K562 (cell line): ENCODE measurements at regions not wholly inside any gene's neighbourhood (a gene's known extent, or its start where the extent isn't known, plus 50 kb on each side); places are given as distances from the start of the nearest gene placed in this dataset.
A peak's percentile ranks its signal among the peaks of the same experiment; 100 is the strongest.

ENCODE experiments used
- CBX1 ChIP-seq: sonication (generic); IDR thresholded peaks from 2 replicates; pipeline ENCODE4 v1.6.1; 2016; ENCODE audit warnings: antibody characterized with exemption, low read depth, mild to moderate bottlenecking
- E2F1 ChIP-seq: sonication (generic); formaldehyde crosslinking; IDR thresholded peaks from 2 replicates; pipeline ENCODE4 v1.8.1; 2023; ENCODE audit warnings: mild to moderate bottlenecking, missing genetic modification reagents, moderate library complexity
- E2F6 ChIP-seq, 2 experiments: IDR thresholded peaks; 2 replicates each; pipeline ENCODE4 v1.6.1; 2011; ENCODE audit warnings: borderline replicate concordance in 1 of 2, control low read depth in 1 of 2, low read depth in 1 of 2, low read length in 1 of 2, mild to moderate bottlenecking in 1 of 2, mixed read lengths in 1 of 2, moderate library complexity in 1 of 2; ENCODE audit not compliant: insufficient read depth in 1 of 2, insufficient read length in 1 of 2, poor library complexity in 1 of 2, severe bottlenecking in 1 of 2; ENCODE audit errors: extremely low read depth in 1 of 2
- ETV6 ChIP-seq, 3 experiments: fragments of 150-350 bp in 1 of 3; sonication (generic) in 1 of 3; formaldehyde crosslinking in 1 of 3; IDR thresholded peaks; 2 replicates each; pipeline versions ENCODE4 v1.6.1 to v1.8.0; 2014 to 2022; ENCODE audit warnings: borderline replicate concordance in 2 of 3, low read depth in 2 of 3, antibody characterized with exemption in 1 of 3, low read length in 1 of 3, mild to moderate bottlenecking in 1 of 3, missing genetic modification reagents in 1 of 3
- GABPA ChIP-seq: fragments of 200-800 bp; sonication (Bioruptor generic); conservative IDR thresholded peaks from 2 replicates; pipeline ENCODE4 v1.6.1; 2016; ENCODE audit warnings: low read depth, missing genetic modification characterization, missing compliant biosample characterization
- GATA2 ChIP-seq: sonication (generic); formaldehyde crosslinking; IDR thresholded peaks from 2 replicates; pipeline ENCODE4 v1.4.0; 2020; ENCODE audit warnings: mild to moderate bottlenecking, missing genetic modification reagents
- HNRNPL ChIP-seq: fragments of 200-400 bp; formaldehyde crosslinking; IDR thresholded peaks from 2 replicates; pipeline ENCODE4 v1.6.1; 2017; ENCODE audit warnings: low read depth, mild to moderate bottlenecking, low read length
- ILF3 ChIP-seq: fragments of 450-650 bp; IDR thresholded peaks from 2 replicates; pipeline ENCODE4 v1.6.1; 2018; ENCODE audit warnings: antibody characterized with exemption, mild to moderate bottlenecking, moderate library complexity, borderline replicate concordance
- JUN ChIP-seq, 2 experiments: sonication (generic) in 1 of 2; formaldehyde crosslinking in 1 of 2; IDR thresholded peaks; 2 replicates each; pipeline versions ENCODE4 v1.6.1 to v1.8.0; 2012 to 2022; ENCODE audit warnings: borderline replicate concordance in 2 of 2, mild to moderate bottlenecking in 2 of 2, improper control_type of control experiment in 1 of 2, low read depth in 1 of 2, low read length in 1 of 2, missing genetic modification reagents in 1 of 2
- NRF1 ChIP-seq, 2 experiments: fragments of 450-650 bp; IDR thresholded peaks in 1 of 2; conservative IDR thresholded peaks in 1 of 2; 2 replicates each; pipeline ENCODE4 v1.6.1; 2014; ENCODE audit warnings: mild to moderate bottlenecking in 2 of 2
- NUFIP1 ChIP-seq: fragments of 450-650 bp; IDR thresholded peaks from 2 replicates; pipeline ENCODE4 v1.6.1; 2018; ENCODE audit not compliant: partially characterized antibody
- OTX1 ChIP-seq: fragments of 450-650 bp; formaldehyde crosslinking; IDR thresholded peaks from 2 replicates; pipeline ENCODE4 v1.4.0; 2022; ENCODE audit warnings: mild to moderate bottlenecking
- PHB2 ChIP-seq: fragments of 450-650 bp; IDR thresholded peaks from 2 replicates; pipeline ENCODE4 v1.6.1; 2017; ENCODE audit warnings: low read depth
- PHTF2 ChIP-seq: fragments of 250-450 bp; sonication (Bioruptor Pico); IDR thresholded peaks from 2 replicates; pipeline ENCODE4 v1.5.0; 2021; ENCODE audit warnings: mild to moderate bottlenecking
- POLR3G ChIP-seq: IDR thresholded peaks from 2 replicates; pipeline ENCODE4 v1.6.1; 2011; ENCODE audit not compliant: insufficient read length, insufficient replicate concordance; ENCODE audit errors: extremely low read depth
- SMAD4 ChIP-seq: fragments of 250-450 bp; sonication (Bioruptor Pico); conservative IDR thresholded peaks from 2 replicates; pipeline ENCODE4 v1.8.0; 2021; ENCODE audit warnings: inconsistent platforms, mild to moderate bottlenecking, moderate library complexity
- SMARCE1 ChIP-seq: fragments of 450-650 bp; IDR thresholded peaks from 2 replicates; pipeline ENCODE4 v1.7.1; 2016; ENCODE audit warnings: mild to moderate bottlenecking
- TCF3 ChIP-seq: sonication (generic); formaldehyde crosslinking; IDR thresholded peaks from 2 replicates; pipeline ENCODE4 v1.4.0; 2020; ENCODE audit warnings: mild to moderate bottlenecking, missing genetic modification reagents
- TCF7L2 ChIP-seq: fragments of 150-350 bp; IDR thresholded peaks from 2 replicates; pipeline ENCODE4 v1.6.1; 2016; ENCODE audit warnings: low read depth, mild to moderate bottlenecking, low read length, moderate library complexity
- ZNF354B ChIP-seq: fragments of 250-450 bp; sonication (Bioruptor Pico); IDR thresholded peaks from 2 replicates; pipeline ENCODE4 v1.4.0; 2020
- ZNF408 ChIP-seq: fragments of 250-450 bp; sonication (Bioruptor Pico); IDR thresholded peaks from 2 replicates; pipeline ENCODE4 v1.4.0; 2020; ENCODE audit warnings: low read depth, mild to moderate bottlenecking, moderate library complexity
- ZNF518B ChIP-seq: fragments of 250-450 bp; sonication (Bioruptor Pico); IDR thresholded peaks from 2 replicates; pipeline ENCODE4 v1.5.0; 2021; ENCODE audit warnings: mild to moderate bottlenecking, moderate library complexity

GRCh38 chr20:41715526-41715925 lies 97.3 kb upstream of the CHD6 start (continued):
- no peak for TF ChIP-seq NUFIP1
- no peak for TF ChIP-seq ILF3
- TF ChIP-seq OTX1: no peak
- no peak for TF ChIP-seq ETV6 (IDR thresholded peaks at IDR 0.05; ENCODE audit: borderline replicate concordance in 1 of 2, low read depth in 2 of 2, low read length in 1 of 2)
- TF ChIP-seq ETV6 (CRISPR knock-in tag; IDR thresholded peaks at IDR 0.05; ENCODE audit: borderline replicate concordance): no peak
- TF ChIP-seq SMARCE1: peak; percentile 27; the same call in 1 of the 2 replicates
- no peak for TF ChIP-seq GABPA
- TF ChIP-seq E2F6 (IDR thresholded peaks at IDR 0.05; ENCODE audit: borderline replicate concordance in 1 of 2, extremely low read depth in 1 of 2, insufficient read depth in 1 of 2, insufficient read length in 1 of 2, low read depth in 1 of 2, low read length in 1 of 2, poor library complexity in 1 of 2, severe bottlenecking in 1 of 2): peak in 1 of 2 experiments; percentile 9
- TF ChIP-seq ZNF408 (CRISPR knock-in tag): no peak
- no peak for TF ChIP-seq POLR3G
- no peak for TF ChIP-seq PHTF2
- no peak for TF ChIP-seq PHB2
- no peak for TF ChIP-seq JUN (IDR thresholded peaks at IDR 0.05; ENCODE audit: borderline replicate concordance, low read depth, low read length)
- no peak for TF ChIP-seq JUN (CRISPR knock-in tag; IDR thresholded peaks at IDR 0.05; ENCODE audit: borderline replicate concordance)
- no peak for TF ChIP-seq CBX1
- TF ChIP-seq TCF7L2: no peak
- no peak for TF ChIP-seq SMAD4
- peak; percentile 75 for TF ChIP-seq TCF3 (CRISPR knock-in tag)
- no peak for TF ChIP-seq HNRNPL
- TF ChIP-seq NRF1 (conservative IDR thresholded peaks at IDR 0.05 in 1 of 2, IDR thresholded peaks at IDR 0.05 in 1 of 2): no peak
- TF ChIP-seq ZNF518B (CRISPR knock-in tag): no peak
- TF ChIP-seq ZNF354B (CRISPR knock-in tag): no peak
- TF ChIP-seq GATA2 (CRISPR knock-in tag): no peak
- TF ChIP-seq E2F1 (CRISPR knock-in tag): no peak
